OCI-LY7 (cell line): ENCODE measurements at regions not wholly inside any gene's neighbourhood (a gene's known extent, or its start where the extent isn't known, plus 50 kb on each side); places are given as distances from the start of the nearest gene placed in this dataset.

Source experiments
- BruUV-seq: library from RNA; stranded (reverse); fragments of 400-500 nt; replicated peaks from 2 replicates; lab custom pipeline; 2021; lab: Mats Ljungman, UMichigan
- CTCF ChIA-PET: fragments of 300-600 bp; sonication (Branson Sonifier 250); formaldehyde crosslinking; loops from one replicate; lab custom pipeline; 2022; ENCODE audit warnings: antibody characterized with exemption; ENCODE audit not compliant: unreplicated experiment; lab: Charles Lee
- POLR2A ChIA-PET: fragments of 300-600 bp; sonication (Branson Sonifier 250); formaldehyde crosslinking; loops from one replicate; lab custom pipeline; 2022; ENCODE audit warnings: antibody characterized with exemption; lab: Charles Lee
- DNase-seq: peaks from one replicate; pipeline ENCODE4 v3.0.0-alpha.2; 2015; ENCODE audit warnings: low spot score
- H2AFZ ChIP-seq: fragments of 200-600 bp; sonication (generic), shearing (Covaris generic); 2 replicates; pipeline ENCODE4 v1.6.1; 2014; ENCODE audit warnings: mild to moderate bottlenecking, antibody characterized with exemption, low read length, moderate library complexity
- H3K27ac ChIP-seq: fragments of 200-600 bp; sonication (generic); 2 replicates; pipeline ENCODE4 v1.5.1; 2014; ENCODE audit warnings: mixed run types, low read depth, mild to moderate bottlenecking, moderate library complexity, low read length, inconsistent platforms; ENCODE audit not compliant: poor library complexity, severe bottlenecking
- H3K36me3 ChIP-seq: fragments of 200-600 bp; sonication (generic); 2 replicates; pipeline ENCODE4 v1.6.1; 2014; ENCODE audit warnings: mild to moderate bottlenecking, antibody characterized with exemption, low read length, moderate library complexity, mixed read lengths; ENCODE audit not compliant: insufficient read depth
- H3K4me1 ChIP-seq: fragments of 200-600 bp; sonication (generic); 2 replicates; pipeline ENCODE4 v1.5.1; 2014; ENCODE audit warnings: mild to moderate bottlenecking, low read length; ENCODE audit not compliant: insufficient read depth, poor library complexity, severe bottlenecking
- H3K4me2 ChIP-seq: fragments of 200-600 bp; sonication (generic); 2 replicates; pipeline ENCODE4 v1.6.1; 2014; ENCODE audit warnings: mild to moderate bottlenecking, low read length
- H3K4me3 ChIP-seq: fragments of 200-600 bp; sonication (generic); 2 replicates; pipeline ENCODE4 v1.5.1; 2014; ENCODE audit warnings: mild to moderate bottlenecking, low read depth, low read length; ENCODE audit not compliant: poor library complexity, severe bottlenecking
- H3K79me2 ChIP-seq: fragments of 200-600 bp; sonication (generic); 2 replicates; pipeline ENCODE4 v1.6.1; 2016; ENCODE audit warnings: low read depth, mild to moderate bottlenecking, low read length, moderate library complexity, mixed read lengths; ENCODE audit not compliant: insufficient read depth
- H3K9me2 ChIP-seq: fragments of 200-600 bp; sonication (generic); 2 replicates; pipeline ENCODE4 v1.6.1; 2016; ENCODE audit warnings: mild to moderate bottlenecking, low read length, mixed read lengths; ENCODE audit not compliant: insufficient read depth
- H3K9me3 ChIP-seq: fragments of 200-600 bp; sonication (generic); 2 replicates; pipeline ENCODE4 v1.6.1; 2014; ENCODE audit warnings: mild to moderate bottlenecking, mixed run types, low read length, mixed read lengths
- H4K20me1 ChIP-seq: fragments of 200-600 bp; sonication (generic); 2 replicates; pipeline ENCODE4 v1.6.1; 2014; ENCODE audit warnings: mild to moderate bottlenecking, antibody characterized with exemption, low read length, moderate library complexity, mixed read lengths; ENCODE audit not compliant: insufficient read depth
- CTCF ChIP-seq: fragments of 200-600 bp; sonication (generic); conservative IDR thresholded peaks from 2 replicates; pipeline ENCODE4 v1.5.1; 2014; ENCODE audit warnings: mild to moderate bottlenecking, antibody characterized with exemption, low read length, moderate library complexity, mixed read lengths
- EZH2phosphoT487 ChIP-seq: fragments of 200-600 bp; sonication (generic); IDR thresholded peaks from 2 replicates; pipeline ENCODE4 v1.6.1; 2018; ENCODE audit warnings: low read depth, borderline replicate concordance, mild to moderate bottlenecking, mixed run types, antibody characterized with exemption, low read length, moderate library complexity, mixed read lengths
- intact Hi-C: fragments of 100-400 bp; cut with micrococcal nuclease; formaldehyde crosslinking; loops from one replicate; pipeline ENCODE4 v1.10.0; 2022; ENCODE audit not compliant: unreplicated experiment

DNA sequence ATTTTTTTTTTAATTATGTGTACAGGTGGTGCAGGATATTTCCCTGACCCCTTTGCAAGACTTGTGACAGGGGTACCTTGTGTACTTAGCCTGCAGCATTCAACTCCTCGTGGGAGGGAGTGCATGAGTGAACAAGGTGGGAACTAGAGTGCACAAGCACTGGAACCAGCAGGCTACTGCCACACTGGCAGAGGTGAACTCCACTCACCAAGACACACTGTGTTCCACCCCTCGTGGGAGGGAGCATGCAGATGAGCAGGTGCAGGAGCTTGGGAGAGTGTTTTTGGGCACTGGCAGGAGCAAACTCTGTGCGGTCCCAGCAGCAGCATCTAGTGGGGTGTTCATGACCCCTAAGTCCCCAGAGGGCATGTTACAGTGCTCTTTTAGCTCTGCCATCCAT, 282.7 kb upstream of the PLET1 start:
- POLR2A ChIA-PET = interaction anchor here (0.6 kb wide), 1 partner anchor 16 kb away, joined by 3 read pairs; no protein-coding TSS in a partner anchor
- intact Hi-C loops = no loop called here

DNA sequence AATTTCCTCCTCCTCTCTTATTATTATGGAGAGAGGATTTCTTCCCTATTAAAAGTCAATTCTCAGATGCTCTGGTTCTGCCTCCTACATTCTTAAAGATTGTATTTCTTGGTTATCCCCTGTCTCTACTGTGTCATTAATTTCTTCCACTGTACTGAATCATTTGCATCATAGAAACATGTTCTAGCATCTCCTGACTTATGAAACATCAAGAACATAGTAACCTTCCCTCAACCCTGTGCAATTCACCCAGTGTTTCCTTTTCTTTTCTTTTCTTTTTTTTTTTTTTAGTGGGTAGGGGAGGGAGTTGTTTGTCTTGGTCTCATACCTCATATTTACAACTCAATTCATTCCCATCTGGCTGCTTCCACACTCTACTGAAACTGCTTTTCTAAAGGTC, 288.0 kb upstream of the PLET1 start:
- no peaks in the 10 kb centered on the region for H3K36me3 ChIP-seq
- intact Hi-C loops = no loop called here
- H3K9me2 ChIP-seq = no peaks in the 10 kb centered on the region
- no peaks in the 10 kb centered on the region for H3K9me3 ChIP-seq
- H3K4me2 ChIP-seq = no peak overlapping the region
- no peak overlapping the region for H3K27ac ChIP-seq
- H3K4me3 ChIP-seq = no peak overlapping the region
- ChIA-PET CTCF (no interaction called here), POLR2A (no interaction called here)
- H3K4me1 ChIP-seq = no peaks in the 10 kb centered on the region
- no peak for DNase-seq
- TF ChIP-seq EZH2phosphoT487 = no peak
- no peak for TF ChIP-seq CTCF
- H4K20me1 ChIP-seq = no peaks in the 10 kb centered on the region
- H2AFZ ChIP-seq = no peak overlapping the region
- no peaks in the 10 kb centered on the region for H3K79me2 ChIP-seq
- BruUV-seq = no TSS peak

More for the DNA sequence above, 282.7 kb upstream of the PLET1 start:
- H3K4me3 ChIP-seq = no peak overlapping the region
- no peak for DNase-seq
- no peak overlapping the region for H2AFZ ChIP-seq
- H3K79me2 ChIP-seq = no peaks in the 10 kb centered on the region
- TF ChIP-seq EZH2phosphoT487 (no peak), CTCF (no peak)
- H4K20me1 ChIP-seq = no peaks in the 10 kb centered on the region
- H3K9me3 ChIP-seq = no peaks in the 10 kb centered on the region
- no TSS peak for BruUV-seq
- CTCF ChIA-PET = no interaction called here
- no peaks in the 10 kb centered on the region for H3K9me2 ChIP-seq
- H3K4me1 ChIP-seq = no peaks in the 10 kb centered on the region
- no peaks in the 10 kb centered on the region for H3K36me3 ChIP-seq
- no peak overlapping the region for H3K4me2 ChIP-seq
- H3K27ac ChIP-seq = no peak overlapping the region

- BruUV-seq = no TSS peak
- CTCF ChIA-PET = no interaction called here
Measured at GRCh38 chr11:112553205-112553731, 292.6 kb upstream of the PLET1 start.

More at GRCh38 chr11:112553205-112553731, 292.6 kb upstream of the PLET1 start:
- H3K4me1 ChIP-seq = no peaks in the 10 kb centered on the region
- no peaks in the 10 kb centered on the region for H3K9me3 ChIP-seq
- TF ChIP-seq EZH2phosphoT487 = no peak
- no peak for TF ChIP-seq CTCF
- H2AFZ ChIP-seq = no peak overlapping the region
- intact Hi-C loops = no loop called here
- no peak overlapping the region for H3K4me2 ChIP-seq
- H3K36me3 ChIP-seq = no peaks in the 10 kb centered on the region
- H3K79me2 ChIP-seq = no peaks in the 10 kb centered on the region
- no peak overlapping the region for H3K27ac ChIP-seq
- H3K4me3 ChIP-seq = no peak overlapping the region
- POLR2A ChIA-PET = interaction anchor here (0.7 kb wide), 1 partner anchor 35 kb away, joined by 3 read pairs; no protein-coding TSS in a partner anchor
- DNase-seq = no peak
- no peaks in the 10 kb centered on the region for H3K9me2 ChIP-seq
- H4K20me1 ChIP-seq = no peaks in the 10 kb centered on the region
